Stomach (tissue), 4 donors: ENCODE measurements at regions not wholly inside any gene's neighbourhood (a gene's known extent, or its start where the extent isn't known, plus 50 kb on each side); places are given as distances from the start of the nearest gene placed in this dataset.

ENCODE experiments used
- CTCF ChIP-seq, 7 experiments: fragments of 450-650 bp in 4 of 7; fragments of 200-600 bp in 3 of 7; sonication (generic) in 3 of 7; IDR thresholded peaks; one replicate each; pipeline ENCODE4 v1.5.1; 2016 to 2019; ENCODE audit warnings: antibody characterized with exemption in 7 of 7, control low read depth in 2 of 7, mild to moderate bottlenecking in 1 of 7
- POLR2A ChIP-seq, 4 donors: fragments of 450-650 bp; IDR thresholded peaks; one replicate each; pipeline ENCODE4 v1.6.1; 2016; ENCODE audit warnings: antibody characterized with exemption in 4 of 4, control low read depth in 2 of 4, mild to moderate bottlenecking in 1 of 4, moderate library complexity in 1 of 4

- peak in 1 of 7 experiments; percentile 13 for TF ChIP-seq CTCF (IDR thresholded peaks at IDR 0.05)
- no peak for TF ChIP-seq POLR2A (IDR thresholded peaks at IDR 0.05)
Observed at GRCh38 chr1:17998889-17999288, 108.7 kb upstream of the IGSF21 start.
